HG03442 (cell line): ENCODE measurements at regions not wholly inside any gene's neighbourhood (a gene's known extent, or its start where the extent isn't known, plus 50 kb on each side); places are given as distances from the start of the nearest gene placed in this dataset.
"Not testable (repeated sequence)": the region's sequence is repeated elsewhere in the genome, so short reads cannot be mapped to it uniquely, and the experiment has no call there.

ENCODE experiments used
- ATAC-seq: cut with Tn5 transposase; IDR thresholded peaks from one replicate; pipeline ENCODE4 v1.9.1; 2021; ENCODE audit warnings: mild to moderate bottlenecking, moderate library complexity; ENCODE audit not compliant: unreplicated experiment

GRCh38 chr11:103798026-103798425 lies 238.4 kb upstream of the DDI1 start:
- ATAC-seq = no peak

GRCh38 chr11:103798446-103798845 lies 238.0 kb upstream of the DDI1 start:
- ATAC-seq = no peak

- ATAC-seq = no peak
These were observed 235.9 kb upstream of the DDI1 start for GRCh38 chr11:103800406-103801114.

- no peak for ATAC-seq
These were observed 233.4 kb upstream of the DDI1 start for GRCh38 chr11:103803062-103803461.

GRCh38 chr11:103805688-103806009 lies 230.8 kb upstream of the DDI1 start:
- no peak for ATAC-seq

- ATAC-seq = no peak
These were observed 230.1 kb upstream of the DDI1 start for GRCh38 chr11:103806130-103806895.

GRCh38 chr11:103807806-103808205 lies 228.6 kb upstream of the DDI1 start:
- ATAC-seq = no peak

- ATAC-seq = no peak
These were observed 228.2 kb upstream of the DDI1 start for GRCh38 chr11:103808252-103808651.

GRCh38 chr11:103811870-103812455 lies 224.5 kb upstream of the DDI1 start:
- ATAC-seq = no peak

GRCh38 chr11:103812680-103813079 lies 223.8 kb upstream of the DDI1 start:
- no peak for ATAC-seq

GRCh38 chr11:103820345-103820744 lies 216.1 kb upstream of the DDI1 start:
- ATAC-seq = not testable (repeated sequence)

GRCh38 chr11:103824116-103824515 lies 212.3 kb upstream of the DDI1 start:
- ATAC-seq = no peak

- no peak for ATAC-seq
These were observed 211.0 kb upstream of the DDI1 start for GRCh38 chr11:103825469-103825868.

- no peak for ATAC-seq
These were observed 209.6 kb upstream of the DDI1 start for GRCh38 chr11:103826856-103827255.

GRCh38 chr11:103829596-103829995 lies 206.8 kb upstream of the DDI1 start:
- ATAC-seq = no peak

- ATAC-seq = no peak
These were observed 206.2 kb upstream of the DDI1 start for GRCh38 chr11:103830205-103830604.

GRCh38 chr11:103832762-103833161 lies 203.7 kb upstream of the DDI1 start:
- ATAC-seq = no peak

GRCh38 chr11:103842191-103842590 lies 194.2 kb upstream of the DDI1 start:
- no peak for ATAC-seq

GRCh38 chr11:103842795-103843194 lies 193.6 kb upstream of the DDI1 start:
- ATAC-seq = no peak

GRCh38 chr11:103844327-103845215 lies 191.9 kb upstream of the DDI1 start:
- ATAC-seq = peak; percentile 98

- no peak for ATAC-seq
These were observed 191.1 kb upstream of the DDI1 start for GRCh38 chr11:103845331-103845730.
